Mononuclear cell (primary cell): ENCODE measurements at regions not wholly inside any gene's neighbourhood (a gene's known extent, or its start where the extent isn't known, plus 50 kb on each side); places are given as distances from the start of the nearest gene placed in this dataset.

Experiments
- H3K27me3 ChIP-seq: 2 replicates; pipeline ENCODE4 v1.6.0; 2011; ENCODE audit warnings: low read length, control low read depth; ENCODE audit not compliant: insufficient read depth
- H3K4me1 ChIP-seq: 2 replicates; pipeline ENCODE4 v1.5.1; 2011; ENCODE audit warnings: mild to moderate bottlenecking, low read length, control low read depth; ENCODE audit not compliant: insufficient read depth
- H3K4me3 ChIP-seq: 2 replicates; pipeline ENCODE4 v1.5.1; 2011; ENCODE audit warnings: mild to moderate bottlenecking, low read length, moderate library complexity
- H3K9me3 ChIP-seq: 2 replicates; pipeline ENCODE4 v1.5.1; 2011; ENCODE audit warnings: low read depth, mild to moderate bottlenecking, control low read depth, low read length

DNA sequence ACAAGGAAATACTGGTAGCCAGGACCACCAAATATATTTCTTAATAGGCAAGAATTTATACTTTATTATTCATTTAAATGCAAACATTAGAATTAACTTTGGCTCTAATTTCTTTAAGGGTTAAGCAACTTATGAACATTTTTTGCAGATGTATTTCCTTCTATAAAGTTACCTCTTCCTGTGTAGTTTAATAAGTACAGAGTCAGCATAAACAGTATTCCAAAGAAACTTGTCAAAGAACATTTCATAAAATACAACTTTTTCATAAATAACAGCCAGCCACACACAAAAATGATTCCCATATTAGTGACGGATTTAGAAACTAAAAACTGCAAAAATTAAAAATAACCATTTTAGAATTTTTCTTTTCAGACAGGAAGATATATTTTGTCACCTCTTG, 723.2 kb downstream of the KCNJ2 start:
- Histone ChIP-seq H3K9me3 (no peaks in the 10 kb centered on the region), H3K27me3 (no peaks in the 10 kb centered on the region), H3K4me3 (no peak overlapping the region), H3K4me1 (no peaks in the 10 kb centered on the region)

- Histone ChIP-seq H3K9me3 (peaks cover 7% of the 10 kb centered on the region), H3K4me1 (no peaks in the 10 kb centered on the region)
Observed at GRCh38 chr17:70896843-70897242, 727.5 kb downstream of the KCNJ2 start.

DNA sequence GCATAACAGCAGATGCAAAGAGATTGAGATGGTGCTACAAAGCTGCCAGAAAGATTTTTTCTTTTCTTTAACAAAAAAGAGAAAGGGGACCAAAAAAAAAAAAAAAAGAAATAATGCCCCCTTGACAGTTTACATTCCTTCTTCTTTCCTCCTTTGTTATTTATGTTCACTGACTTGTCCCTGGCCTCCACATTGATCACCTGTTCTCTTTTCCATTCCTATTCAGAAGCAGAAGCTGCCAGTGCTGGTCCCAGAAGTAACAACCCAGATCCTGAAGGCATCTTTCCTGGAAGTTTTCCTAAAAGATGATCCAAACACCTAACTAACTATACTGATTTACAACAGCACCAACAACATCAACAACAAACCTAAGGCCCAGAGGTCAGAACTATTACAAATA, 728.1 kb downstream of the KCNJ2 start:
- peaks cover 7% of the 10 kb centered on the region for H3K9me3 ChIP-seq
- H3K27me3 ChIP-seq, result no peaks in the 10 kb centered on the region
- no peak overlapping the region for H3K4me3 ChIP-seq
- no peaks in the 10 kb centered on the region for H3K4me1 ChIP-seq

More at GRCh38 chr17:70896843-70897242, 727.5 kb downstream of the KCNJ2 start:
- Histone ChIP-seq H3K4me3 (no peak overlapping the region), H3K27me3 (no peaks in the 10 kb centered on the region)

DNA sequence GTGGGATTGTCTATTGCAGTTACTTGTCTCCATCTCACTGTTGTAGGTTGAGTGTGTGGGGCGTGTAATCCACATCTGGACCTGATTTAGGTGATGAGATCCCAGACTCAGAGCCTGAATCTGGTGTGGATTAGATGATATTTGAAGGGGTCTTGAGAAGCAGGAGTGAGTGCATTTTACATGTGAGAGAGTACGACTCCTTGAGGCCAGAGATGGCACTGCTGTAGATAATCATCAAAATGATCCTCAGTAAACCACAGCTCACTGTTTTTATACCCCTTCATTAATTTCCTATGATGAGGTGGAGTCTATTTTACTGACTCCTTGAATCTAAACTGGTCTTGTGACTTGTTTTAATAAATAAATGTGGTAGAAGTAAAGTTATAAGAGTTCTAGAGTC, 732.5 kb downstream of the KCNJ2 start:
- Histone ChIP-seq H3K4me1 (no peaks in the 10 kb centered on the region), H3K9me3 (peaks cover 7% of the 10 kb centered on the region), H3K27me3 (no peaks in the 10 kb centered on the region), H3K4me3 (no peak overlapping the region)

DNA sequence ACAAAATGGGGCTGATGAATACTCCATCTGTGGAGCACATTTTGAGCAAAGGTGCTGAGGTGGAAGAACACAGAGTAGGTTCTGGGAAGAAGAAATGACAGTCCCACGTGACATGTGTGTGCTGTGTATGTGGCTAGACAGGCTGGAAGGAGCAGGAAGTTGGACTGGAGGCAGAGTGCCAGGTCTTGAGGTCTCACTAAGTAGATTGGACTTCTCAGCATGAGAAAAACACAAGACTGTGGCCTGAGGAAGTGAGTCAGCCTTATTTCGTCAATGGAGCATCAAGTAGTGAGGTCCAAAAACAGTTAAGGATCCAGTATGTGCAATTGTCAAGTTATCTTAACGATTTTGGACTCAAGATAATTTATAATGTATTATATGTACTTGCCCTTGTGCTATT, 736.5 kb downstream of the KCNJ2 start:
- H3K27me3 ChIP-seq, result no peaks in the 10 kb centered on the region
- H3K4me3 ChIP-seq, result no peak overlapping the region
- no peaks in the 10 kb centered on the region for H3K9me3 ChIP-seq
- H3K4me1 ChIP-seq, result no peaks in the 10 kb centered on the region

DNA sequence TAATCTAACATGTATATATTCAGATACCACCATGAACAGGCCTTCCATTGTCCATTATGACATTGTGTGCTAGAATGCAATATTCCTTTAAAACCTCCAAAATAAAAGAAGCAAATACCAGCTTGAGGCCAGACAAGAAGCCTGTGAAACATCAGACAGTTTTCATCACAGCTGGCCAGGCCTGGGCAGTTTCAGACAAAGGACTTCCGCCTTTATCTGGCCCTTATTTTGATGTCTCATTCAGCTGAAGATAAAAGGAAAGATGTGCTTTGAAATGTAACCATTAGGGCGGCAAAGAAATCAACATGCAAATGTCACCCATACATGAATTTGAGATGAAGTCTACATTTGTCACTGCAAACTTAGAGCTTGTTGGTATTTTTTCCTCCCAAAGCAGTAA, 737.5 kb downstream of the KCNJ2 start:
- no peaks in the 10 kb centered on the region for H3K27me3 ChIP-seq
- no peaks in the 10 kb centered on the region for H3K9me3 ChIP-seq
- H3K4me1 ChIP-seq, result no peaks in the 10 kb centered on the region
- H3K4me3 ChIP-seq, result no peak overlapping the region

DNA sequence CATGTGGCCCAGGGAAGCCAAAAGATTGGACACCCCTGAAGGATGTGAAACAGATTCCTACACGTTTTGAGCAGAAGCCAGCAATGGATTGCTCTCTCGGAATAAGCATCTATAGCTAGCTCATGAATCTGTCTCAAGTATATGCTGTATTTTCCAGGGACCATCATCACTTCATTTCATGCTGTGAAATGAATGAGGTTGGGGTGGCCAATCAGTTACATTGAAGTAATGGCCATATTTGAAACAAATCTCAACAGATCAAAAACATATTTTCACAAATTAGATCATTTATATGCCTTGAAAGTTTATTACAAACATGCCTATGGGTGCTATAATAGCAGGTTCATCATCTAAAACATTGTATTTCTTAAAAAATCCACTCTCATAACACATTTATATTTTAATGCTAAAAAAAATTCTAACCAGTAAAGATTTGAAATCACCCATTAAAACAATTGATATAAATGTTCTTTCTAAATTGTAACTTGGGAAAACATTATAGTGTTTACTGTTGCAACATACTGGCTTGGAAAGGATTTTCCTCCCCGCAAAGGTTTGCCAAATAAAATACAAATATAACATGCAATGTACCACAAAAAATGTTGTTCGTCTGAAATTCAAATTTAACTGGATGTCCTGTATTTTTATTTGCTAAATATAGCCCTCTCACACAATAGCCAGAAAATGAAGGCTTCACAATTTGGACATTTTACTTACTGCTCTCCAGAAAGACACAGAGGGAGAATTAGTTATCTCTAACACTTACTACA, 743.6 kb downstream of the KCNJ2 start:
- H3K27me3 ChIP-seq, result no peaks in the 10 kb centered on the region
- H3K9me3 ChIP-seq, result no peaks in the 10 kb centered on the region
- H3K4me3 ChIP-seq, result no peak overlapping the region
- no peaks in the 10 kb centered on the region for H3K4me1 ChIP-seq

DNA sequence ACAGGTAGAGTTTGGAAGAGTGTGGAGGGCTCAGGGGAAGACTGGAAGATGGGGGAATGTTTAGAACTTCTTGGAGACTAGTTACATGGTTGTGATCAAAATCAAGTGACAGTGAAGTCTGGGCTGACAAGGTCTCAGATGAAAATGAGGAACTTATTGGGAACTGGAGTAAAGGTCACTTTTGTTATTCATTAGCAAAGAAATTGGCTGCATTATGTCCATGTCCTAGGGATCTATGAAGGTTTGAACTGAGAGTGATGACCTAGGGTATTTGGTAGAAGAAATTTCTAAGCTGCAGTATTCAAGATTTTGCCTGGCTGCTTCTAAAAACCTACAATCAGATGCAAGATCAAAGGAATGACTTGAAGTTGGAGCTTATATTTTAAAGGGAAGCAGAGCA, 747.1 kb downstream of the KCNJ2 start:
- no peaks in the 10 kb centered on the region for H3K4me1 ChIP-seq
- H3K27me3 ChIP-seq, result no peaks in the 10 kb centered on the region
- no peak overlapping the region for H3K4me3 ChIP-seq
- no peaks in the 10 kb centered on the region for H3K9me3 ChIP-seq

DNA sequence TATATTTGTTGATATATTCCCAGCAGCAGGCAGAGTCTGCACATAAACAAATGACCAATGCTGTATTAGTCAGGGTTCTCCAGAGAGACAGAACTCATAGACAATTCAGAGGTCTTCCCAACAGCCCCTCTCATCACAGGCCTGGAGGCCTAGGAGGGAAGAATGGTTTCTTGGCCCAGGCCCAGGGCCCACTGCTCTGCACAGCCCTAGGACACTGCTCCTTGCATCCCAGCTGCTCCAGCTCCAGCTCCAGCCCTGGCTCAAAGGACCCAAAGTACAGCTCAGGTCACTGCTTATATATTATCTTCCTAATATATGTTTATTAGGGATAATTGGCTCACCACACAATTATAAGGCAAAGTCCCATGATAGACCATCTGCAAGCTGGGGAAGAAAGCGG, 749.9 kb downstream of the KCNJ2 start:
- no peaks in the 10 kb centered on the region for H3K9me3 ChIP-seq
- H3K4me1 ChIP-seq, result no peaks in the 10 kb centered on the region
- no peaks in the 10 kb centered on the region for H3K27me3 ChIP-seq
- no peak overlapping the region for H3K4me3 ChIP-seq

GRCh38 chr17:70920416-70920815, 751.1 kb downstream of the KCNJ2 start:
- no peaks in the 10 kb centered on the region for H3K9me3 ChIP-seq
- H3K27me3 ChIP-seq, result no peaks in the 10 kb centered on the region
- H3K4me1 ChIP-seq, result no peaks in the 10 kb centered on the region
- H3K4me3 ChIP-seq, result no peak overlapping the region

GRCh38 chr17:70922268-70922667, 752.9 kb downstream of the KCNJ2 start:
- H3K9me3 ChIP-seq, result no peaks in the 10 kb centered on the region

GRCh38 chr17:70924776-70925175, 755.4 kb downstream of the KCNJ2 start:
- Histone ChIP-seq H3K4me1 (no peaks in the 10 kb centered on the region), H3K4me3 (no peak overlapping the region), H3K27me3 (no peaks in the 10 kb centered on the region), H3K9me3 (no peaks in the 10 kb centered on the region)

More at GRCh38 chr17:70922268-70922667, 752.9 kb downstream of the KCNJ2 start:
- H3K27me3 ChIP-seq, result no peaks in the 10 kb centered on the region
- H3K4me3 ChIP-seq, result no peak overlapping the region
- no peaks in the 10 kb centered on the region for H3K4me1 ChIP-seq

- Histone ChIP-seq H3K9me3 (no peaks in the 10 kb centered on the region), H3K27me3 (no peaks in the 10 kb centered on the region), H3K4me3 (no peak overlapping the region)
Observed at GRCh38 chr17:70929226-70929625, 759.9 kb downstream of the KCNJ2 start.

DNA sequence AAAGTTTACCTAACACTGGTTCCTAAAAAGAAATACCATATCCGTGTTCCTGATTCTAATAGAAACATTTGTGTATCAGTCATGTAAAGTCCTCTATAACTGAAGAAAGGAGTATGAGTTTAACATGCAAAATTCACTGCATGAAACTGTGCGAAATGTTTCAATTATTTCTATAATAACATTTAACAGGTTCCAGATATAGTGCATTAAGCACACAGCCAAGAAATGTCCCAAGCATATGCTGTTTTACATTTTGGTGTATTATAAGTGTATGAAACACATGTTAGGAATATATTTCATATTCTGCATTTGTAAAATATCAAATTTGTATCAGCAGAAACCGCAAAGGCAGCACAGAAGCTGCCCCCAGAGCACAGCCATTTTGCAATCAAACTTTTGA, 764.9 kb downstream of the KCNJ2 start:
- Histone ChIP-seq H3K9me3 (no peaks in the 10 kb centered on the region), H3K27me3 (no peaks in the 10 kb centered on the region), H3K4me3 (no peak overlapping the region), H3K4me1 (no peaks in the 10 kb centered on the region)

More at GRCh38 chr17:70929226-70929625, 759.9 kb downstream of the KCNJ2 start:
- H3K4me1 ChIP-seq, result no peaks in the 10 kb centered on the region

GRCh38 chr17:70934835-70935234, 765.5 kb downstream of the KCNJ2 start:
- H3K4me3 ChIP-seq, result no peak overlapping the region

DNA sequence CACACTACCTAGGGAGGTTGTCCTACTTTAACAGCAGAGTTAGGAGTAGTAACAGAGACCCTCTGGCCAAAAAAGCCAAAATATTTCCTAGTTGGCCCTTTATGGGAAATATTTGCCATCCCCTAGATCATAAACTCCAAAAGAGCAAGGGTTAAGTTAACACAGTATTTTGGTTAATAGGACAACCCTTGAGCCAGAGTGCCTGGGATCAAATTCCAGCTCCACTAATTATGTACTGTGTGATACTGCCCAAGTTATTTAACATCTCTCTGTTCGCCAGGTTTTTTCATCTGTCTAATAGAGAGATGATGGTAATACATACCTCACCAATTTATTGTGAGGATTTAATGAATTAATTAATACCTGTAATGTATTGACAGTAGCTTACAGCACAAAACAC, 767.4 kb downstream of the KCNJ2 start:
- Histone ChIP-seq H3K9me3 (no peaks in the 10 kb centered on the region), H3K4me1 (no peaks in the 10 kb centered on the region), H3K4me3 (no peak overlapping the region), H3K27me3 (no peaks in the 10 kb centered on the region)

More at GRCh38 chr17:70934835-70935234, 765.5 kb downstream of the KCNJ2 start:
- no peaks in the 10 kb centered on the region for H3K9me3 ChIP-seq
- no peaks in the 10 kb centered on the region for H3K27me3 ChIP-seq
- H3K4me1 ChIP-seq, result no peaks in the 10 kb centered on the region
